Sciatic nerve (tissue), 2 donors: ENCODE measurements at regions not wholly inside any gene's neighbourhood (a gene's known extent, or its start where the extent isn't known, plus 50 kb on each side); places are given as distances from the start of the nearest gene placed in this dataset.
"Not testable (repeated sequence)": the region's sequence is repeated elsewhere in the genome, so short reads cannot be mapped to it uniquely, and the experiment has no call there.

Experiments used
- ATAC-seq: fragments of 200-7000 bp; cut with Tn5 transposase; one replicate; pipeline ENCODE4 v1.9.1; 2020; ENCODE audit warnings: mild to moderate bottlenecking, moderate library complexity
- DNase-seq: peaks from one replicate; pipeline ENCODE4 v3.0.0-alpha.2; 2020; ENCODE audit warnings: low spot score
- intact Hi-C: fragments of 100-400 bp; cut with DNase I; formaldehyde crosslinking; loops from one replicate; pipeline ENCODE4 v1.14.2; 2022
- donor health status: DM: no; HTN: no; CAD: no.
- donor health status: DM: no; HTN: no; CAD: no.

DNA sequence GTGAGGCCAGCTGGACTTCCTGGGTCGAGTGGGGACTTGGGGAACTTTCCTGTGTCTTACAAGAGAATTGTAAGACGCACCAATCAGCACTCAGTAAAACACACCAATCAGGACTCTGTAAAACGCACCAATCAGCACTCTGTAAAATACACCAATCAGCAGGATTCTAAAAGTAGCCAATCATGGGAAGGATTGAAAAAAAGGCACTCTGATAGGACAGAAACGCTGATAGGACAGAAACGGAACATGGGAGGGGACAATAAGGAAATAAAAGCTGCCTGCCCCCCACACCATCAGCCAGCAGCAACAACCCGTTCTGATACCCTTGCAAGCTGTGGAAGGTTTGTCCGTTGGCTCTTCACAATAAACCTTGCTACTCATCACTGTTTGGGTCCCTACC, 73.1 kb upstream of the SGCG start:
- DNase-seq: no peak
- intact Hi-C loops: no loop called here
- no peak for ATAC-seq

DNA sequence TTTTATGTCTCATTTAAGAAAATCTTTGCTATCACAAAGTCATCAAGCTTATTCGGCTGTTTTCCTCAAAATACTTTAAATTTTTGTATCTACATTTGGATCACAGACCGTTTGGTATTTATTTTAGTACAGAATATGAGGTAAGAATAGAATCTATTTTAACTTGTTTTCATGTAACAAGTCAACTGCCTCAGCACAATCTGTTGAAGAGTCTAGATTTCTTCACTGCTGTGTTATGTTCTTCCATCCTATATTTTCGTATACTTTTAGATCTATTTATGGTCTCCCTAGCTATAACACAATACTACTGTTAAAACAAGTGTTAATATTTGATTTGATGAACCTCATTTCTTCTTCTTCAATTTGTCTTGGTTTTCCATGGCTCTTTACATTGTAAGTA, 61.6 kb upstream of the SGCG start:
- no peak for ATAC-seq
- intact Hi-C loops: no loop called here
- no peak for DNase-seq

DNA sequence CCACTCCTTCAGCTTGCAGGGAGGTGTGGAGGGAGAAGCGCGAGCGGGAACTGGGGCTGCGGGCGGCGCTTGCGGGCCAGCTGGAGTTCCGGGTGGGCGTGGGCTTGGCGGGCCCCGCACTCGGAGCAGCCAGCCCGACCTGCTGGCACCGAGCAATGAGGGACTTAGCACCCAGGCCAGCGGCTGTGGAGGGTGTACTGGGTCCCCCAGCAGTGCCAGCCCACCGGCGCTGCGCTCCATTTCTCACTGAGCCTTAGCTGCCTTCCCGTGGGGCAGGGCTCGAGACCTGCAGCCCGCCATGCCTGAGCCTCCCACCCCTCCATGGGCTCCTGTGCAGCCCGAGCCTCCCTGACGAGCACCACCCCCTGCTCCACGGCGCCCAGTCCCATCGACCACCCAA, 53.2 kb upstream of the SGCG start:
- DNase-seq, intact Hi-C loops, ATAC-seq: not testable (repeated sequence)

DNA sequence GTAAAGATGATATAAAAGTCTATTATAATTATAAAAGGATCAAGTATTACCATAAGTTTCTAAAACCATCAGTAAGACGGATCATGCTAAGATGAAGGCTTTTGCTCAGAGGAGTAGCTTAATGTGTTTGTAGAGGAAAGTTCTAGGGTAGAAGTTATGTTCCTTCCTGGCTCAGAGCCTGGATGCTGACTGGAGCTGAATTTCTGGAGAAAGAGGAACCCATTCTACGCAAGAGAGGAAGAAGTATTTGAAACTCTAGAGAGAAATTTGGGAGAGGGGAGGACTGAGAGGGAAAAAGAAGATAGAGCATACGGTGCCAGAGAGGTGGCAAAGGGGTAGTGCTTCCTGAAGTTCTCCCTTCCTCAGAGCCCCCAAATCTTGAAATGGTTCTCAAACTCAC, 51.4 kb upstream of the SGCG start:
- ATAC-seq: peak; percentile 39
- intact Hi-C loops: no loop called here
- no peak for DNase-seq
